ENCODE measurements at regions not wholly inside any gene's neighbourhood (a gene's known extent, or its start where the extent isn't known, plus 50 kb on each side); places are given as distances from the start of the nearest gene placed in this dataset.
"Not testable (repeated sequence)": the region's sequence is repeated elsewhere in the genome, so short reads cannot be mapped to it uniquely, and the experiment has no call there.

- DNase-seq, result no peak
Observed at GRCh38 chr13:73657821-73658540, 476.2 kb downstream of the KLF12 start.

- DNase-seq, result no peak
Observed at GRCh38 chr13:73656863-73657262, 477.3 kb downstream of the KLF12 start.

GRCh38 chr13:73653688-73654087, 480.5 kb downstream of the KLF12 start:
- no peak for DNase-seq

GRCh38 chr13:73647417-73647816, 486.8 kb downstream of the KLF12 start:
- no peak for DNase-seq

GRCh38 chr13:73640476-73641179, 493.6 kb downstream of the KLF12 start:
- not testable (repeated sequence) for DNase-seq

GRCh38 chr13:73635166-73635787, 498.9 kb downstream of the KLF12 start:
- DNase-seq, result no peak

GRCh38 chr13:73633817-73634460, 500.3 kb downstream of the KLF12 start:
- no peak for DNase-seq

GRCh38 chr13:73631411-73631810, 502.8 kb downstream of the KLF12 start:
- DNase-seq, result no peak

- DNase-seq, result peak; percentile 11
Observed at GRCh38 chr13:73625562-73626339, 508.5 kb downstream of the KLF12 start.

- DNase-seq, result no peak
Observed at GRCh38 chr13:73623281-73623680, 510.9 kb downstream of the KLF12 start.

GRCh38 chr13:73622381-73622780, 511.8 kb downstream of the KLF12 start:
- DNase-seq, result no peak

GRCh38 chr13:73618275-73618865, 515.8 kb downstream of the KLF12 start:
- no peak for DNase-seq

GRCh38 chr13:73616861-73617260, 517.3 kb downstream of the KLF12 start:
- DNase-seq, result no peak

GRCh38 chr13:73610799-73611592, 523.2 kb downstream of the KLF12 start:
- no peak for DNase-seq

- no peak for DNase-seq
Observed at GRCh38 chr13:73608711-73609485, 525.3 kb downstream of the KLF12 start.

GRCh38 chr13:73608157-73608516, 526.1 kb downstream of the KLF12 start:
- no peak for DNase-seq

- DNase-seq, result no peak
Observed at GRCh38 chr13:73607489-73608156, 526.6 kb downstream of the KLF12 start.

- DNase-seq, result no peak
Observed at GRCh38 chr13:73603646-73604045, 530.6 kb downstream of the KLF12 start.

GRCh38 chr13:73602295-73602694, 531.9 kb downstream of the KLF12 start:
- DNase-seq, result no peak

GRCh38 chr13:73601708-73602107, 532.5 kb downstream of the KLF12 start:
- DNase-seq, result no peak
